ENCODE measurements at regions not wholly inside any gene's neighbourhood (a gene's known extent, or its start where the extent isn't known, plus 50 kb on each side); places are given as distances from the start of the nearest gene placed in this dataset.

DNA sequence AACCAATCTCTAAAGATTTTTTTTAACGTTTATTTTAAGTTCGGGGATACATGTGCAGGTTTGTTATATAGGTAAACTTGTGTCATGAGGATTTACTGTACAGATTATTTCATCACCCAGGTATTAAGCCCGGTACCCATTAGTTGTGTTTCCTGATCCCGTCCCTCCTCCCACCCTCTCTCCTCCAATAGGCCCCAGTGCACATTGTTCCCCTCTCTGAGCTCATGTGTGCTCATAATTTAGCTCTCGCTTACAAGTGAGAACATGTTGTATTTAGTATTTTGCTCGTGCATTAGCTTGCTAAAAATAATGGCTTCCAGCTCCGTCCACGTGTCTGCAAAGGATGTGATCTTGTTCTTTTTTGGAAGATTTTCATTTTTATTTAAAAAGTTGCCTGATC, 2309.4 kb upstream of the AGA start:
- no peak for DNase-seq

DNA sequence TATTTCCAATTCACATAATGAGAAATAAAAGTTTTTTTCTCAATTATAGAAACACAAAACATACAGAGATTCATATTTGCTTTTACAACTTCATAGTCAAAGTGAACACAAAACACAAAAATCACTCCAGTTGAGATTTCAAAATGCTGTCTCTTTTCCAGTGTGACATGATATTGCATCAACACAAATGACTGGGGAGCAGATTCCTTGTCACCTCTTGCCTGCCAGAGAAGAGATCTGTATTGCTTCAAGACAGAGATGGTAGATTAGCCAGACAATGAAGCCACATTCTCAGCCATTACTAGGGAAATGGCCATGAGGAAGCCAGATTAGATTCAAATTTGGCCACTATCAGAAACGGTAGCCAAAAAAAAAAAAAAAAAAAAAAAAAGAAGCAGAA, 2313.1 kb upstream of the AGA start:
- DNase-seq, result no peak

DNA sequence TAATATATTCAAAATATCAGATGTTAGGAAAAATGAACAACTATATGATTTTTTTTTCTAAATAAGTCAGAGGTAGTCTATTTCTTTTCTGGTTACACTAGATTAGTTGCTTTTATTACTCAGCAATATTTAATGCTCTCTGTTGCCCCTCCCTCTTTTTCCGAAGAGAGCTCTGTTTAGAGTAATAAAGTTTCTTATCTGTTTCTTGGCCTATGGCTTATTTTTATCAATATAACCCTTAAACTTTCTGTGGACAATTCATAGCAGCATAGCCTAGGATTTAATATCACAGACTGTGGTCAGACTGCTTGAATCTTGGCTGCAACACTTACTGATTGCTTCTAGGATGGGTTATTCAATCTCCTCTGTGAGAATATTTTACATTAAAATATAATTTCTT, 2315.4 kb upstream of the AGA start:
- no peak for DNase-seq

DNA sequence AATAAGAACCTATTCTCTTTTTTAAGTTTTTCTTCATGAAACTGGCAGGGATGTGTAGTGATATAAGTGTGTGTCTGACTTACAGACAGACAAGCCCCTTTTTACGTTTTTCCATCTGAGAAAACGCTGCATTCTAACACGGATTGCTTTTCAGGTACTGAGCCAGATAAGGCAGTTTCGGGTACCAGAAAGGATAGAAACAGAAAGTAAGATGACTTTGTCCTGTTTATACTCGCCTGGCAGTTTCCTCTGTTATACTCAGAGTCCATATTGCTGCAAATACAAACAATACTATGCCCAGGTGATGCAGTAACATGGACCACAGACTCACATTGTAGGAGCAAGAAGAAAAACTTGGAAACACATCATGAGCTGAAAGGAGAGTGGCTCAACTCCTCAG, 2320.6 kb upstream of the AGA start:
- no peak for DNase-seq

DNA sequence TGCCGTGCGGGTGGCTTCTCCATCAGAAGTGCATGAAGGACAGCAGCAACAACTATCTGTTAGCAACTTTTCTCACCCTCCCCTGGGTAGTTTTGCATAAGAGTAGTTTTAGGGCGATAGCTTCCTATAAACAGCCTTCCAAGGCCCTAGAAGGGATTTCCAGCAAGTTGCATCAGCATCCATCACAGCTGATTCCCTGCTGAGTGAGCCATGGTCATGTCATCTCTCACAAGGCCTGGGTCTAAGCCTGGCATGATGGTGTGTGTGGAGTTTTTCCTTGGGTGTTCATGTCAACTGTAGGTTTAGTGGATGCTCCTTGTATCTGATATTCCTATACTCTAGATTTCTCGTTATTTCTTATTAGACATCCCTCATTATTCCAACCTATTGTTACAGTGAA, 2324.7 kb upstream of the AGA start:
- DNase-seq, result no peak

DNA sequence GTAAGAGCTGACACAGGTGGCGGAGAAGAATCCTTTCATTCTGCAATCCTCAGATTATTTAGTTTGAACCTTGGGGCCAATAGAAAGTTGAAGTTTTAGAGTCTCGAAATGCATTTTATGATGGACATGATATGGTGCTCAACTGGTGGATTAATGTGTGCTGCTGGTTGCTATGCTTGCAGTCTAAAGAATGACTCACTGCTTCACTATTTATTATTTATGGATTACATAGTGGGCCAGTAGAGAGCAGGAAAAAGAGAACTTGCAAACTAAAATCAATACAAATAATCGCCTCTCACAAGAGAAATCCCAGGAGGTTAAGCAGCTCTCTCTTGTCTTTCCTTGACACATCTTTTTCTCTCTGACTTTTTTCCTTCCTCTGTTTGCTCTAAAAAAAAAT, 2326.8 kb upstream of the AGA start:
- no peak for DNase-seq

DNA sequence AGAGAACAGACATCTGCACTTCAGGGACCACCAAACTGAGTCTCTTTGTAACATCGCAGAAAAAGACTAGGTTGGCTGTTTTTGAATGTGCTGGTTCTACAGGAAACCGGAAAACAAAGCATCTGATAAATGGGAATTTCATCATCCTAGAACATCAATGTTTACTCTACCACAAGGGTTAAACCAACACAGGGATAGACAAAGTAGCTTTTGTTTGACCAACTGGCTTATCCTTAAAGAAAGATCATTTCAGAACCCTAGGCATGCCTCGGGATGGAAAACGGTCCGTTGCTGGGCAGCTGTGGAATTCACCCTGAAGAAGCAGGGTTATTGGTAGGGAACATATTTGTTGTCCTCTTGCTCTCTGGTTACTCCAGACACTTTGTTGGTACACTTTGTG, 2355.5 kb upstream of the AGA start:
- DNase-seq, result no peak

DNA sequence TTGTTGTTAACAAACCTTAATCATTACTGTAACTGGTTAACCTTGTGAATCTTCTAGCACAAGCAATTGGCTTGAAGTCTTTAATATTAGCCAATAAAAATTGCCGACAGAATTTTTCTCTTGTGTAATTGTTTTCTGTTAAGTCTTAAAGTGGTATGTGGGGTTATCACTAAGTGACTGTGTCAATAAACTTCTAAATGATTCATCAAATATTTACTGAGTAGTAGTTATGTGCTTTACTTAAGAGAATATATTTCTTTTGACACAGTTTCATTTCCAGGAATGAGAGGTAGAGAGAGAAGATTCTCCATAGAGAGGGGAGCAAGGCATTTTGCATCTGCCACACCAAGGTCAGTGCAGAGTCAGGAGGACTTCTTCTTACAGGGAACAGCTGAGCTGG, 2361.6 kb upstream of the AGA start:
- no peak for DNase-seq

DNA sequence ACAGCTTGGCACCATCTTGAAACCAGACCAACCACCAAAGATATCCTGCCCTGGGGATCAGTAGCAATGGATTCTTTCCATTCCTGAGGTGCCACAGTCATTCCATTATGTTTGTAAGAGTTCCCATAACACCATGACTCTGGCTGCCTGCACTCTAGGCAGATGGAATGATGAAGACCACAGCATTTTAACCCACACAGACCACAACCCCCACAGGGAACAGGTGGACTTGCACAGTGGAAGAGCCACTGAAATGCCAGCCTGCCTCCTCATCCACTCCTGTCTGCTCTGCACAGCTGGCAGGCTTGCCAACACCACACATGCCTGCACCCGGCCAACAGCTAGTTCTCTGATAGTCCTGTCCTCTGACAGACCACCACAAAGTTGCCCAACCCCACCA, 2362.2 kb upstream of the AGA start:
- no peak for DNase-seq

DNA sequence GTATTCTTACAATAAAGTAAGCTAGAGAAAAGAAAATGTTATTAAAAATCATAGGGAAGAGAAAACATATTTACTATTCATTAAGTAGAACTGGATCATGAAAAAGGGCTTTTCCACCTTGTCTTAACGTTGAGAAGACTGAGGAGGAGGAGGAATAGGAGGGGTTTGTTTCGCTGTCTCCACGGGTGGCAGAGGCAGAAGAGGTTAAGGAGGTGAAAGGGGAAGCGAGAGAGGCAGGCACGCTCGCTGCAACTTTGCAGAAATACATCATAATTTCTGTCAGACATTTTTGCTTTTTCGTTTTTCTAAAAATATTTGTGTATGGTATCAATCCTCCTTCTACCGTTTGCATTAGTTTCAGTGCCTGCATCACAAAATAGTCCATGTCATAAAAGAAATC, 2375.1 kb upstream of the AGA start:
- no peak for DNase-seq

DNA sequence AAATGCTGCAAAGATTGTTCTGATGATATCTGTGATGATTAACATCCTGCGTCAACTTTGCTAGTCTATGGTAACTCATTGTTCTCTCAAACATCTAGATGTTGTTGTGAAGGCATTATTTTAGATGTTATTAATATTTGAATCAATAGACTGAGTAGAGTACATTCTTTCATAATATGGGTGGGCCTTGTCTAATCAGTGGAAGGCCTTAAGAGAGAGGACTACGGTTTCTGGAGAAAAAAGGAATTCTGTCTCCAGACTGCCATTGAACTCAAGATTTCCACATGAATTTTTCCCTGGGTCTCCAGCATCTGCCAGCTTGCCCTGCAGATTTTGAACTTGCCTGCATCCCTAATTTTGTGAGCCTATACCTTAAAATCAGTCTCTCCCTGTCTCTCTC, 2381.1 kb upstream of the AGA start:
- no peak for DNase-seq

DNA sequence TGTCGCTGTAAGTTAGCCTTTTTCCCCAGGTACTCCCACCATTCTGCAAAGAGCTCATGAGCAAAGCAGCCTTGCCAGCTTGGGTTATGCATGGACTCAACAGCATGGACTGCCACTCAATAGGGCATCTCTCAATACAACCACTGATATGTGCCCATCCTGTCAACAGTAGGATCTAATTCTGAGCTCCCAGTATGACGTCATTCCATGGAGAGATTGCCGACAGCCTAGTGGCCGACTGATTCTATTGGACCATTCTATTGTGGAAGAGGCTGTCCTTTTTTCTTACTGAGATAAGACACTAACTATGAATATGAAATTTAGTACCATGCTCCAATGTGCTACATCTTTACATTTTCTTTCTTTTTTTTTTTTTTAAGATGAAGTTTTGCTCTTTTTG, 2389.0 kb upstream of the AGA start:
- DNase-seq, result no peak

DNA sequence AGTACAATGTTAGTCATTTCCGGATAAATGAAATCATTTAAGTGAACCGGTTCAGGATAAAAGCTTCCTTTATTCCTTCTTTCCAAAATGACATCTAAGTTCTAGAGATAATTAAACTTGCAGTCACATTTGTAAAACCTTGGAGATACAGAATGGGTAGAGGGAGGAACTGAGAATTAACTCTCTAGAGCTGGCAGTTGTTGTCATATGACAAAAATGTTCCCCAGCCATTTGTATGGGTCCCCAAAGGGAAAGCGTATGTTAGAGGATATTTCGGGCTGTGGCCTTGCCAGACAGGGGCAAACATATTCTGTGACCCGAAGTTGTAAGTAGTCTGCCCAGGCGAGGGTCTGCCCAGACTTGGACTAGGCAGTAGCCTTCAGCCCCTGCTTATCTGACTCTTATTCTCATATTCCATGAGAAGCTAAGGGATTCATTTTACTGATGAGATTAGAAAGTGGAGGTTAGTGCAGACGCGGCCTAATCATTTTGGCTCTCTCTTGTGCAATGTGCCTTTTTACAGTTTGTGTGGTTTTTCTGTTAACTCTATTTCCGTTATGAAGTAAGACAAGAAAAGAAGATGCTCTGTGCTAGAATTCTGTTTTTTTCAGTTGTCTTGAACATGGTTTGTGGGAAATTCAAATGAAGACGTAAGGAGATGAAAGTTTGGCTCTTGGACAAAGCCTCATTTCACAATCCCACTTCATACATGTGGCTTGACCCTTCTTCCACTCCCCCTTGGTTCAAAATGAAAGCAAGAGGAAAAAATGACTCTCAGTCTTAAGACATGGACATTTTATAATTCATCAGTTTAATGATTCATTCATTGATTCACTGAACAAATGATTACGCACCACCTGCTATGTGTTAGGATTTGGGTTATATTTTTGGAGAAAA, 2394.2 kb upstream of the AGA start:
- DNase-seq, result no peak

DNA sequence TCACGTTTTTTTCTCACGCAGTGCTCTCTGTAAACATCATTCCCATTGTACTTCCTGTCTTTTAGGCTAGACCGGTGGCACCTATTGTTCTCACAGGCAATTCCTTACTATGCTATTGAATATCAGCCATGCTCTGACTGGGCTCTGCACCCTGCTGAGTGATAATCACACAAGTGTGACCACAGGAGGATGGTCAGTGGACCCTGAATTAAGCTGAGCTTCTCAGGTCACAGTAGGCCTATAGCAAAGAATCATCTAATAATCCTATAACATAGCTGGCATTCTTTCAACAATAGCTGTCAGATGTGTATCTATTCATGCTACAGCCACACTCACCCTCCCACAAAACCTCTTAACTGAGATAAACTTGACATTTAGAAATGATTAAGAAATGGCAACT, 2399.8 kb upstream of the TENM3 start:
- DNase-seq, result no peak

DNA sequence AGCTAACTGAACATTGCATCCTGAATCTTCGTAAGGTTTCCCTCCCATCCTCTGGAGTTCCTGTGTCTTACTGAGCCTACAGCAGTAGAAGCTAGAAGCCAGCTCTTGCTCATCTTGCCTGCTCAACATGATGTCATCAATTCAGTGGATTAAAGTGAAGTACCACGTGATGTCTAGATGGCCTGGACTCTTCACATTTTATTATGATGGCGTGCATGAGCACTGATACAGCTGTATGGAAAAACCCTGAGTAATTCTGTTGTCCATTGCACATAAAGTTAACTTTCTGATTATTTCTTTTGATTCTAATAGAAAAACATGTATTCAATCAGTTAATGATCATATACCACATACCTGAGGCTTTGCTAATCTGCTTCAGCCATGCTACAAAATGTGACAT, 2387.7 kb upstream of the TENM3 start:
- DNase-seq, result no peak

DNA sequence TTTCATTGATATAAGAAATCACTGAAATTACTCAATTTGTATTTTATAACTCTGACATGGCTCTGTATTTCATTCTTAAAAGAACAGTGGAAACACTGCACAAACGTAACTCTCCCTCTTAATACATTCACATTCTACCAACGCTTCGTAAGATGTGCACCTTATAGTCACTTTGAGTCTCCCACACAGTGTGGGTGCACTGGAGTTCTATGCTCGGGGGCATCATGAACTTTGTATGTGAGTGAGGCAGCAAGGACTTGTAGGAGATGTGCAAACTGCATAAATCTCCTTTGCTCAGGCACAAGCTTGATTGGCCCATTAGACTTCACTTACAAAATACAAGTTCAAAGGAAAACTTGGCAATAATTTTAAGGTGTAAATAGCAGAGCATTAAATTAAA, 2385.0 kb upstream of the TENM3 start:
- DNase-seq, result no peak

DNA sequence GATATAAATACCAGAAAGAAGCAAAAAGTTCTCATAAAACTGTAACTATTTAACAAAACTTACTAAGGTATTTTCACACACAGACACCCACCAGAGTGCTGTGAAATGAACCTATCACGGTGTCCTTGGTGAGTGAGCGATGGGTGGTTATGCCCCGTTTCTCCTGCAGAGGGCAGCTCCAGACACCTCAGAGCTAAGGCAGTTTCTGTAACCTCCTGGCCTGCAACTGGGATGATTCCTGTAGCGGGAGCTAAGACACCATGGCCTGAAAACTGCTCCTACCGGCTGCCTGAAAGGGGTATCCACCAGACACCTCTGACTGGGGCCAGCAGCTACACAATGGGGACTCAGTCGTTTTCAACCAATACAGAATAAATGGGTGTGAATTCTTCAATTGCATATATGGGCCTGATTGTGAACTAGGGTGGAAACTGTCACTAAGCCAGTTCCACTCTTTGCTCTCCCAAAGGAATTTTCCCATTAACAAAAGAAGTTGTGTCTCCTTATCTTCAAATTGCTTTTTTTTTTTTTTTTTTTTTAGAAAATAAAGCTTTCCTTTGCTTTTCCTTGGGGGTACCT, 2375.8 kb upstream of the TENM3 start:
- no peak for DNase-seq

DNA sequence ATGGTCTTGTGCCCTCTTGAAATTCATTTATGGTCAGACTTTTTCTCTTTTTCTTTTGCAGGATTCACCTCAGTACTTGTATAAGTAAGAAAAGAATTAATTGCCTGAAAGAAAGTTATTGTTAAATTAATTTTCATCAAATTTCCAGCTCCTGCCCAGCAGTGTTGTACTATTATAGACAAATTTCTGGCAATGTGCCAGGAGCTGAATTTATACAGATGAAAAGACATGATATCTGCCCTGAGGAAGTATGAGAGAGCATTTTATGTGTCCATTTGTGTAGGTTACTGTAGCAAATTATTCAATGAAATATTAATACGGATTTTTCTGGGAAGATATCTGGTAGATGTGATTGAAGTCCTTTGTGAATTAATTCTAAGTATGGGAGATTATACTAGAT, 2371.5 kb upstream of the TENM3 start:
- DNase-seq, result no peak

DNA sequence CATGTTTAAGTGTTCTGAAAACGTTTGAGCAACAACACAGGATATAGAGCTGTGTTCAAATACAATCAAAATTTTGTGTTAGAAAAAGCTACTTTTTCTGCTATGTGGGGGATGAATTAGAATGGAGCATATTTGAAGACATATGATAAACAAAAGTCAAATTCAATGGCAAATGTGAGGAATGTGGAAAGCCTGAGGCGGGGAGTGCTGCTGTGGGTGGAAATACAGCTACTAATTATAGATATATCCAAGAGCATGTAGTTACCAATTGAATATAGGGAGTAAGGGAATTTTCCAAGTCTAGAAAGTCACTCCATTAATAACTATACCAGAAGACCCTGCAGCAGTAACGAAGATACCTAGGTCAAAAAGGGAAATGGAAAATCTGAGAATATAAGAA, 2370.4 kb upstream of the TENM3 start:
- DNase-seq, result no peak

DNA sequence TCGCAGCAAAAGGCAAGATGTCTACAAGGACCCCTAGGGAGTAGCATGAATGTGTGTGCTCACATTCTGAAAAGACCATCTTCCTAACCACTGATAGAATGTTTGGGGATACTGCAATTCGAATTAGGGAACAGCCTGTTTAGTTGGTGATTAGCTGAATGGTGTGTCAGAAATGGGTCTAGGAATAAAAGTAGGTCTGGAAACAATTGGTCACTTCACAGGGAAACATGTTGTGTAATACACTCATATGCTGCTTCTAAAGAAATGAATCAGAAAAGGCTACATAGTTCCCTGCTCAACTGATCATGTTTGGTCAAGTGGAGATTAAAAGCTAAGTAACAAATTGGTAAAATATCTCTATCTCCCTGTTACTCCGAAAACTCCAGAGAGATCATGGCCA, 2362.4 kb upstream of the TENM3 start:
- DNase-seq, result no peak

DNA sequence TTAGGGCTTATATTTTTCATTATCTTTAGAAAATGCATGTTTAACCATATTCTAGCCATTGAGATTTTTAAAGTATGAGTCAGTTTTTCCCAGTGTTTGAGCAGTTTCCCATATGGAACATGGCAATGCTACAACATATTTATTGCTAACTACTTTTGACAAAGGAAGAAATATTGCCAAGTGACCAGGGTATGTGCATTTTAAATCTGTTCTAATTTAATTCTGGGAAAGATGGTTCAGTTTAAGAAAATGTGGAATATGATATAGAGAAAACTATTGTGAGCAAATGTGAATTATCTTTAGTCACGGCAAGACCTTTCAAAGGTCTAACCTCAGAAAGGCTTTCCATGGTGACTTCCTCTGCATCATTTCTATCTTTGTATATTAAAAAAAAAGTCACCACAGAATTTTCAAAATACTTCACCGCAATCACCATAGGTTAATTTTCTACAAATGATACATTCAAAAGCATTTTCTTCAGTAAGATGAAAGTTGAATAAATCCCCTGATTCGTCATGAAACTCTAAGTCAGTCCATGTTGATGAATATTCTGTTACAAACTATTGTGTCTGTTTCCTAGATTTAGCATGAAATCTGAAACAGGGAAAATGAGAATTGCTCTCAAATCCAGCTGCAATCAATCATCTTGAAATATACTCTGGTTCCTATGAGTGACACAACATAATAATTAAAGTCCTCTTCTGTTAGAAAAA, 2349.0 kb upstream of the TENM3 start:
- no peak for DNase-seq

DNA sequence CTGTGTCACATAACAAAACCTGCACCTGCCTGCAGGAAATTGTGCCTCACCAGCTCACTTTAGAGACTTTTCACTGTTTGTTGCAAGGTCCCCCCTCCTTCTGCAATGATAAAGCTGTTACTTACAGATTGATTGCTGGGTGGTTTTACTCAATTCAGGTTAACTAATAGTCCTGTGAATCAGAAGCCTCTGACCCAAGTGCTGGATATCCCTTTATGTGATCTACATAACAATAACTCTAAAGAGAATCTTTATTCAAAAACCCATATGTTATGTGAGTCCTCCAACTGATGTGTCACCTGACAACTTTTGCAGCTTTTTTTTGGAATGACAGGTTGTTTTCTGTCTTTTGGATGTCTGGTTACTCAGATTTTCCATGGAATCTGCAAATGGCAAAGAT, 2323.6 kb upstream of the TENM3 start:
- DNase-seq, result no peak

DNA sequence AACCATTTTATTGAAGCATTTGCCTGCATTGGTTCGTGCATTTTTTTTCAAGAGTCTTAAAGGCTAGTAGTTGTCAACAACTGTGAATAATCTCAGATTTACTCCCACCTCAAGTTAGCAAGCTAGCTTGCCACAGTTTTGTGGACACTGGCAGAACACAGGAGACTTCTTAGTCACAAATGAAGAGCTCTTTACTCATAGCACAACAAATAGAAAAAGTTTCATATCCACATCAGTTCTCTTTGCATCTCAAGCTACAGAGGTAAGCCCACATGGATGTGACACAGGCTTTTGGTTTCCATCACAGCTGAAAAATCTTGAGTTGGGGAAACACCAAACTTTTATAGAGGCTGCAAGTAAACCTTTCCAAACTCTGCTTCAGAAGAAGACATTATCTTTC, 2315.7 kb upstream of the TENM3 start:
- no peak for DNase-seq

DNA sequence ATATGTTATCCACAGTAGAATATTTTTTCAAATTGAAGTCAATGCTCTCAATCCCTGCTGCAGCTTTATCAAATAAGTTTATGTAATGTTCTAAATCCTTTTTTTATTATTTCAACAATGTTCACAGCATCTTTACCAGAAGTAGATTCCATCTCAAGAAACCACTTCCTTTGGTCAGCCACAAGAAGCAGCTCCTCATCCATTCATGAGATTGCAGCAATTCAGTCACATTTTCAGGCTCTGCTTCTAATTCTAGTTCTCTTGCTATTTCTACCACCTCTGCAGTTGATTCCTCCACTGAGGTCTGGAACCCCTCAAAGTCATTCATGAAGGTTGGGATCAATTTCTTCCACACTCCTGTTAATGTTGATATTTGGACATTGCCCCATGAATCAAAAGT, 2301.3 kb upstream of the TENM3 start:
- DNase-seq, result no peak
